ENCODE measurements at regions not wholly inside any gene's neighbourhood (a gene's known extent, or its start where the extent isn't known, plus 50 kb on each side); places are given as distances from the start of the nearest gene placed in this dataset.
A peak's percentile ranks its signal among the peaks of the same experiment; 100 is the strongest.

DNA sequence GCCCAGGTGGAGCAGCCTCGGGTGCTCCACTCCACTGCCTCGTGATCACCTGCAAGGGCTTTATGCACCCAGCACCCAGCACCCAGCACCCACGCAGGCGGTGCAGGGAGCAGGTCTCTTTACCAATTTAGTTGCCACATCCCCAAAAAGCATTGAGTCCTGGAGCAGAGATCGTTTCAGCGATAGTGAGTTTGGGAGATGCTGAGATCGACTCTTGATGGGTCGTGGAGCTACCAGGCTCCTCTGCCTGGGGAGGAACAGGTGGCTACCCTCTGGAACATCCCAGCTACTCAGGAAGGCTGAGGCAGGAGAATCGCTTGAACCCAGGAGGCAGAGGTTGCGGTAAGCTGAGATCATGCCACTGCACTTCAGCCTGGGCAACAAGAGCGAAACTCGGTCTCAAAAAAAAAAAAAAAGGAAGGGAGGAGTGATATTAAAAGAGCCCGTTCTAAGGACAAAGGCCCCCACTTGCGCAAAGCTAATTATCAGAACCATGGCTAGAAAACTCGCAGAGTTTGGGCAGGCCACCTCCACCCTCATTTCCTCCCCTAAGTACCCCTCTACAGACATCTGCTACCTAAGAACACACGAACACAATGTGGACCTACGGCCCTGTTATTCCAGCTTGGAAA, 106.5 kb upstream of the SLC45A1 start:
- Histone ChIP-seq H3K27ac (peak overlapping the region in 3 of 4 donors; percentile 8 to 63 (median 51)), H3K4me1 (peaks cover 0 to 8% (median under 1%) of the 10 kb centered on the region in 4 donors)
- TF ChIP-seq EP300 (IDR thresholded peaks at IDR 0.05) (no peak), POLR2A (IDR thresholded peaks at IDR 0.05) (no peak)
- TF ChIP-seq, protein P1, sequence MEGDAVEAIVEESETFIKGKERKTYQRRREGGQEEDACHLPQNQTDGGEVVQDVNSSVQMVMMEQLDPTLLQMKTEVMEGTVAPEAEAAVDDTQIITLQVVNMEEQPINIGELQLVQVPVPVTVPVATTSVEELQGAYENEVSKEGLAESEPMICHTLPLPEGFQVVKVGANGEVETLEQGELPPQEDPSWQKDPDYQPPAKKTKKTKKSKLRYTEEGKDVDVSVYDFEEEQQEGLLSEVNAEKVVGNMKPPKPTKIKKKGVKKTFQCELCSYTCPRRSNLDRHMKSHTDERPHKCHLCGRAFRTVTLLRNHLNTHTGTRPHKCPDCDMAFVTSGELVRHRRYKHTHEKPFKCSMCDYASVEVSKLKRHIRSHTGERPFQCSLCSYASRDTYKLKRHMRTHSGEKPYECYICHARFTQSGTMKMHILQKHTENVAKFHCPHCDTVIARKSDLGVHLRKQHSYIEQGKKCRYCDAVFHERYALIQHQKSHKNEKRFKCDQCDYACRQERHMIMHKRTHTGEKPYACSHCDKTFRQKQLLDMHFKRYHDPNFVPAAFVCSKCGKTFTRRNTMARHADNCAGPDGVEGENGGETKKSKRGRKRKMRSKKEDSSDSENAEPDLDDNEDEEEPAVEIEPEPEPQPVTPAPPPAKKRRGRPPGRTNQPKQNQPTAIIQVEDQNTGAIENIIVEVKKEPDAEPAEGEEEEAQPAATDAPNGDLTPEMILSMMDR (IDR thresholded peaks at IDR 0.05): no peak

DNA sequence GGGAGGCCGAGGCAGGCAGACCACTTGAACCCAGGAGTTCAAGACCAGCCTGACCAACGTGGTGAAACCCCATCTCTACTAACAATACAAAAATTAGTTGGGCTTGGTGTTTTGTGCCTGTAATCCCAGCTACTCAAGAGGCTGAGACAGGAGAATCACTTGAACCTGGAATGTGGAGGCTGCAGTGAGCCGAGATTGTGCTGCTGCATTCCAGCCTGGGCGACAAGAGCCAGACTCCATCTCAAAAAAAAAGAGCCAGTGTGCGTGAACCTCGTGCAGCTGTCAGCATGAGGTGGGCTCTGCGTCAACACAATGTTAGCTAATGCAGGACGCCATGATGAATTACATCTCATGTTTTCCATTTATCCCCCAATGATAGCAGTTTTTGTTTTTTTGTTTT, 110.7 kb upstream of the SLC45A1 start:
- no peak overlapping the region for H3K4me3 ChIP-seq
- DNase-seq (ENCODE audit: low spot score in 2 of 2): no peak
- TF ChIP-seq POLR2A (IDR thresholded peaks at IDR 0.05) (no peak), EP300 (IDR thresholded peaks at IDR 0.05) (no peak)
- TF ChIP-seq, protein P1 (IDR thresholded peaks at IDR 0.05): no peak
- H3K27ac ChIP-seq: no peak overlapping the region
- WGBS, 2 donors: 86 to 89% methylated on average over 8 of the region's 8 CpGs
- H3K27me3 ChIP-seq: no peaks in the 10 kb centered on the region
- H3K36me3 ChIP-seq: no peaks in the 10 kb centered on the region
- peaks cover 0 to 29% (median 11%) of the 10 kb centered on the region in 4 donors for H3K4me1 ChIP-seq
- H3K9me3 ChIP-seq: no peaks in the 10 kb centered on the region

More for the DNA sequence above, 106.5 kb upstream of the SLC45A1 start:
- 81% methylated on average over 17 of the region's 17 CpGs for WGBS, 2 donors
- DNase-seq (ENCODE audit: low spot score in 2 of 2): no peak
- Histone ChIP-seq H3K4me3 (no peak overlapping the region), H3K27me3 (no peaks in the 10 kb centered on the region), H3K9me3 (no peaks in the 10 kb centered on the region), H3K36me3 (no peaks in the 10 kb centered on the region)

GRCh38 chr1:8206391-8206790, 111.5 kb upstream of the SLC45A1 start:
- Histone ChIP-seq H3K9me3 (no peaks in the 10 kb centered on the region), H3K36me3 (no peaks in the 10 kb centered on the region), H3K4me1 (peaks cover 0 to 35% (median 15%) of the 10 kb centered on the region in 4 donors), H3K27me3 (no peaks in the 10 kb centered on the region), H3K4me3 (no peak overlapping the region), H3K27ac (no peak overlapping the region)
- no peak for DNase-seq (ENCODE audit: low spot score in 2 of 2)
- no peak for TF ChIP-seq POLR2A (IDR thresholded peaks at IDR 0.05)
- WGBS, 2 donors: 95 to 98% methylated on average over 7 of the region's 7 CpGs

DNA sequence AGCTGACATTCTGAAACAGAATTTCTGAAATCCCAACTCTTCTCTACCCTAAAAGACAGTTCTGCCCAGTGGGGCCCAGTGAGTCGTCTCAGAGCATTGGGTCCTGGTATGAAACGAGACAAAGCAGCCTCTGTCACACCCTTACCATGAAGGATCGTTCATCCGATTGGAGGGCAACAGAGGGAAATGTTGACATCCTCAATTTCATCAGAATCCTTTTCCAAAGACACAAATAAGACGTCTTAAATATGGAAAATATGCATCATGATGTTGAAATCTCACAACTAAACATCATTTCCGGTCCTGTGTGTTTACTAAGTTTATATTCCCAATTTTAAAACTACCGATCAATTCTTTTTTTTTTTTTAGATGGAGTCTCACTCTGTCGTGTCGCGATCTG, 112.1 kb upstream of the SLC45A1 start:
- H3K9me3 ChIP-seq: no peaks in the 10 kb centered on the region
- no peaks in the 10 kb centered on the region for H3K36me3 ChIP-seq
- H3K27me3 ChIP-seq: no peaks in the 10 kb centered on the region
- DNase-seq (ENCODE audit: low spot score in 2 of 2): no peak
- 88% methylated on average over 10 of the region's 10 CpGs for WGBS, 2 donors
- peaks cover 0 to 35% (median 15%) of the 10 kb centered on the region in 4 donors for H3K4me1 ChIP-seq
- no peak overlapping the region for H3K27ac ChIP-seq
- H3K4me3 ChIP-seq: no peak overlapping the region
- TF ChIP-seq, protein P1 (IDR thresholded peaks at IDR 0.05): no peak
- TF ChIP-seq POLR2A (IDR thresholded peaks at IDR 0.05) (no peak), EP300 (IDR thresholded peaks at IDR 0.05) (no peak)

DNA sequence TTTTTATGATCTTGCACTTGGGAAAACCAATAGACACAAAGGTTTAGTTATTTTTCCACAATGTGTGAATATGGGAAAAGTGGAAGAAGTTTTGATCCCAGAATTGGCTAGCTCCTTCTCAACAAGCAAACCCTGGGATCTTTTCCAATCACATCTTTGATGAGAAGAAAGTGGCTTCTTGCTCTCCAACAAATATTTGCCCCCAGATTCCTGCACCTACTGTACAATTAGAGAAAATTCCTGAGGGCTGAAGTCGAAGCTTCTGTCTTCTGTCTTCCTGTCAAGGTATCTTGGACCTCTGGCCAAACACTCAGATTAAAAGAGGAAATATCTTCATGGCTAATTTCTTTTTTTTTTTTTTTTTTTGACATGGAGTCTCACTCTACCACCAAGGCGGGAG, 113.1 kb upstream of the SLC45A1 start:
- Histone ChIP-seq H3K9me3 (no peaks in the 10 kb centered on the region), H3K36me3 (no peaks in the 10 kb centered on the region), H3K27me3 (no peaks in the 10 kb centered on the region), H3K4me1 (peaks cover 0 to 35% (median 15%) of the 10 kb centered on the region in 4 donors), H3K27ac (peak overlapping the region in 1 of 4 donors; percentile 76), H3K4me3 (no peak overlapping the region)
- 61 to 70% methylated on average over 2 of the region's 2 CpGs for WGBS, 2 donors
- TF ChIP-seq, protein P1 (IDR thresholded peaks at IDR 0.05): no peak
- no peak for TF ChIP-seq EP300 (IDR thresholded peaks at IDR 0.05)
- no peak for TF ChIP-seq POLR2A (IDR thresholded peaks at IDR 0.05)
- no peak for DNase-seq (ENCODE audit: low spot score in 2 of 2)

All from tibial nerve (tissue), 4 donors.